Peyer's patch (tissue), 4 donors: ENCODE measurements at regions not wholly inside any gene's neighbourhood (a gene's known extent, or its start where the extent isn't known, plus 50 kb on each side); places are given as distances from the start of the nearest gene placed in this dataset.

Source experiments
- DNase-seq, 3 donors: peaks; one replicate each; pipeline ENCODE4 v3.0.0-alpha.2; 2017 to 2019
- H3K27ac ChIP-seq, 4 donors: fragments of 200-600 bp; sonication (generic); one replicate each; pipeline ENCODE4 v1.5.1; 2016 to 2019
- H3K27me3 ChIP-seq, 2 donors: fragments of 200-600 bp; sonication (generic); one replicate each; pipeline ENCODE4 v1.5.1; 2019
- H3K36me3 ChIP-seq, 3 donors: fragments of 200-600 bp; sonication (generic); one replicate each; pipeline ENCODE4 v1.5.1; 2016 to 2019
- H3K4me1 ChIP-seq, 4 donors: fragments of 200-600 bp; sonication (generic); one replicate each; pipeline ENCODE4 v1.5.1; 2016 to 2019
- H3K4me3 ChIP-seq, 4 donors: fragments of 200-600 bp; sonication (generic); 1 replicate in 3 of 4; 2 replicates in 1 of 4; pipeline ENCODE4 v1.5.1; 2016 to 2019; ENCODE audit warnings: mild to moderate bottlenecking in 1 of 4
- H3K9me3 ChIP-seq, 4 donors: fragments of 200-600 bp; sonication (generic); one replicate each; pipeline ENCODE4 v1.5.1; 2016 to 2019; ENCODE audit warnings: mild to moderate bottlenecking in 1 of 4
- POLR2A ChIP-seq, 2 donors: fragments of 450-650 bp; IDR thresholded peaks; one replicate each; pipeline ENCODE4 v1.5.1; 2017; ENCODE audit warnings: antibody characterized with exemption in 2 of 2, mild to moderate bottlenecking in 2 of 2, moderate library complexity in 2 of 2
- TF ChIP-seq, protein P1 (sequence below), 6 experiments: fragments of 450-650 bp in 4 of 6; fragments of 200-600 bp in 2 of 6; sonication (generic) in 1 of 6; IDR thresholded peaks; one replicate each; pipeline ENCODE4 v1.5.1; 2017 to 2019; ENCODE audit warnings: antibody characterized with exemption in 6 of 6, mild to moderate bottlenecking in 3 of 6, moderate library complexity in 1 of 6

DNA sequence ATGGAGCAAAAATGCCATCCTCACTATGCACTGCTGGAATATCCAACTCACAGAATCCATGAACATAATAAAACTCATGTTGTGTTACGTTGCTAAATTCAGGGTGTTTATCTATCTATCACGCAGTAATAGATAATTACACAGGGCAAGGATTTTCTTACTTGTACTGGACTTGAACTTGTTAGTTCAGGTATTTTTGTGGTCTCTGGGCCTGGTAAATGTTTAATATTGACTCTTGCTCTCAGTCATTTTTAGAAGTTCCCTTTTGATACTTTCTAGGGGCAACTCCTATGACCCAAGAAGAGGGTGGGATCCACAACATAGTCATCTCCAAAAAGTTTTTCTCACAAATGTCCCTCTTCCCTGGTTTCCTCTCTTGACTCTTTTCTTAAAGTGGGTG is 522.4 kb upstream of the IGFBP7 start:
- H3K27ac ChIP-seq, result no peak overlapping the region
- H3K4me3 ChIP-seq, result no peak overlapping the region
- H3K36me3 ChIP-seq, result no peaks in the 10 kb centered on the region
- H3K4me1 ChIP-seq, result no peaks in the 10 kb centered on the region
- DNase-seq, result no peak
- H3K27me3 ChIP-seq, result no peaks in the 10 kb centered on the region
- H3K9me3 ChIP-seq, result no peaks in the 10 kb centered on the region
- TF ChIP-seq, protein P1, sequence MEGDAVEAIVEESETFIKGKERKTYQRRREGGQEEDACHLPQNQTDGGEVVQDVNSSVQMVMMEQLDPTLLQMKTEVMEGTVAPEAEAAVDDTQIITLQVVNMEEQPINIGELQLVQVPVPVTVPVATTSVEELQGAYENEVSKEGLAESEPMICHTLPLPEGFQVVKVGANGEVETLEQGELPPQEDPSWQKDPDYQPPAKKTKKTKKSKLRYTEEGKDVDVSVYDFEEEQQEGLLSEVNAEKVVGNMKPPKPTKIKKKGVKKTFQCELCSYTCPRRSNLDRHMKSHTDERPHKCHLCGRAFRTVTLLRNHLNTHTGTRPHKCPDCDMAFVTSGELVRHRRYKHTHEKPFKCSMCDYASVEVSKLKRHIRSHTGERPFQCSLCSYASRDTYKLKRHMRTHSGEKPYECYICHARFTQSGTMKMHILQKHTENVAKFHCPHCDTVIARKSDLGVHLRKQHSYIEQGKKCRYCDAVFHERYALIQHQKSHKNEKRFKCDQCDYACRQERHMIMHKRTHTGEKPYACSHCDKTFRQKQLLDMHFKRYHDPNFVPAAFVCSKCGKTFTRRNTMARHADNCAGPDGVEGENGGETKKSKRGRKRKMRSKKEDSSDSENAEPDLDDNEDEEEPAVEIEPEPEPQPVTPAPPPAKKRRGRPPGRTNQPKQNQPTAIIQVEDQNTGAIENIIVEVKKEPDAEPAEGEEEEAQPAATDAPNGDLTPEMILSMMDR (IDR thresholded peaks at IDR 0.05), result no peak
- no peak for TF ChIP-seq POLR2A (IDR thresholded peaks at IDR 0.05)

DNA sequence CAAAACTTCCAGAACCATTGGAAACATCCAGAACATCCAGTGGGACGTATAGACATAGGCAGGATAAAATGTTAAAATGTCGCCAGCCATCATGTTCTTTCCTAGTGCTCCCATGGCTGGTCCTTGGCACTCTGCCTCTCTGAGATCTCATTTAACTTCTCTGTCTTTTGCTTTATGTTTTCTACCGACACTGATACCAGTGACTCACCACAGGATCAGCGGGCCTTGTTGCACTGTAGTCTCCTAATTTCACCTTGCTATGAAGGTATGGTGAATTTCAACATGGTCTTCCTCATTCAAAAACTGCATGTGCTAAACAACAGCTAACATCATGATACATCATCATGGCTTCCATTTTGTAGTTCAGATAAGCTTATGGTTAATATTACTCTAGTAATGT is 521.0 kb upstream of the IGFBP7 start:
- H3K36me3 ChIP-seq, result no peaks in the 10 kb centered on the region
- no peak for DNase-seq
- no peak overlapping the region for H3K4me3 ChIP-seq
- no peak overlapping the region for H3K27ac ChIP-seq
- H3K27me3 ChIP-seq, result no peaks in the 10 kb centered on the region
- H3K4me1 ChIP-seq, result no peaks in the 10 kb centered on the region
- TF ChIP-seq, protein P1 (IDR thresholded peaks at IDR 0.05), result no peak
- TF ChIP-seq POLR2A (IDR thresholded peaks at IDR 0.05), result no peak
- H3K9me3 ChIP-seq, result no peaks in the 10 kb centered on the region

DNA sequence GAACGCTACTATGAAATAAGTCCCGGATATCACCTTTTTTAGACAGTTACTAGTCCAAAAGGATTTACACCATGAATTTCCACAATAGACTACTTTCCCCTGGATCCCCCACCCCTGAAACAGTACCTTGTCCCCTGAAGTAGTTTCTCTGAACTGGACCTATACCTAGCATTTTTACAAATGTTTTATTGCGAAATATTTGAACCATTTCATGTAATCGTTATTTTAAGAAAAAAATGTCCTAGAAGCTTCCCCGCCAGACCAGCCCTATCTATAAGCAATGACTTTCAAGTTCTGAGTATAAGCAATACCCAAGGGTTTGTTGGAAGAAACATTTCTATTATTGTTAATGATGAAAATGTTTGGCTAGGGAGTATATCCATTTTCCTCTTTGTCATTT is 517.8 kb upstream of the IGFBP7 start:
- DNase-seq, result no peak
- Histone ChIP-seq H3K27ac (no peak overlapping the region), H3K36me3 (no peaks in the 10 kb centered on the region), H3K4me3 (no peak overlapping the region), H3K9me3 (no peaks in the 10 kb centered on the region), H3K27me3 (no peaks in the 10 kb centered on the region), H3K4me1 (no peaks in the 10 kb centered on the region)
- no peak for TF ChIP-seq POLR2A (IDR thresholded peaks at IDR 0.05)
- TF ChIP-seq, protein P1 (IDR thresholded peaks at IDR 0.05), result no peak

DNA sequence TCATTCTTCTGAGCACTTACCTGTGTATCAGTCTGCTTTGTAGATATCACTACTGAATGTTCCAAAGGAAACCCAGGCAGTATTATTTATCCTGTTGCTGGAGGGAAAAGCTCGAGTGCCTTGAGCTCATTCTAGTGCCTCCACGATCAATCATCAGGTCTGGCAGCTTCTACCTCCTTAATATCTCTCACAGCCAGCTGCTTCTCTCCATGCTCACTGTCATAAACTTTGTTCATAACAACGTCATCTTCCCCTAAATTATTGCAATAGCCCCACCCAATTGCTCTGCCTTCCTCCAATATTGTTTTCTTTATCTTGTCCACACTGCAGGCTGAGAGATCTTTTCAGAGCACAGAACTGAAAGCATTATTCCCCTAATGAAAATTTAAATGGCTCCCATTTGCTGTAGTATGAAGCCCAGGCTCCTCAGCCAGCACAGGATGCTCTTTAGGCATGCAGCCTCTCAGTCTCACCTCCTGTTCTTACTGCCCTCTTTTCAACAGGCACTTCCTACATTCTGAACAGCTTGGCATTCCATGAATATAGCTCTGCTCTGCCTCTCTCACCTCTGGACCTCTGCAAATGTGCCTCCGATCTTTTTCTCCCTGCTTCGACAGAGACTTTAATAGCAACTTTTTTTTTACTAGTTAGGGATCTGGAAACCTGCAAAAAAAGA is 504.2 kb upstream of the IGFBP7 start:
- Histone ChIP-seq H3K4me3 (no peak overlapping the region), H3K4me1 (no peaks in the 10 kb centered on the region), H3K36me3 (no peaks in the 10 kb centered on the region), H3K9me3 (no peaks in the 10 kb centered on the region), H3K27ac (no peak overlapping the region), H3K27me3 (no peaks in the 10 kb centered on the region)
- TF ChIP-seq POLR2A (IDR thresholded peaks at IDR 0.05), result no peak
- TF ChIP-seq, protein P1 (IDR thresholded peaks at IDR 0.05), result no peak
- DNase-seq, result no peak

DNA sequence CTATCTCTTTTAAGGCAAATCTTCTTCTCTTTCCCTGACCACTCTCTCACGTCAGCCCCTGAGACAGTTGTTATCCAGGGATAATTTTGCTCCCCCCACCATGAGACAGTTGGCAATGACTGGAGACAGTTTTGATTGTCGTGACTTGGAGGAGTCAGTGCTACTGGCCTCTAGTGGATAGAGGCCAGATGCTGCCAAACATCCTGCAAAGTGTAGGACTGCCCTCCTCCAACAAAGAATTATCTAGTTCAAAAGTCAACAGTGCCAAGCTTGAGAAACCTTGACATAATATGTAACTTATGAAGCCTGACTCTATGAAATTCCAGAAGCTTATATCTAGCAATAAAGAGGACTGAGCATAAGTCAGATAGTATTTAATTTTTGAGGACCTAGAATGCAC is 502.1 kb upstream of the IGFBP7 start:
- TF ChIP-seq, protein P1 (IDR thresholded peaks at IDR 0.05), result no peak
- no peak for TF ChIP-seq POLR2A (IDR thresholded peaks at IDR 0.05)
- no peaks in the 10 kb centered on the region for H3K4me1 ChIP-seq
- DNase-seq, result no peak
- H3K9me3 ChIP-seq, result no peaks in the 10 kb centered on the region
- H3K36me3 ChIP-seq, result no peaks in the 10 kb centered on the region
- H3K27ac ChIP-seq, result no peak overlapping the region
- H3K4me3 ChIP-seq, result no peak overlapping the region
- H3K27me3 ChIP-seq, result no peaks in the 10 kb centered on the region
